ENCODE measurements at regions not wholly inside any gene's neighbourhood (a gene's known extent, or its start where the extent isn't known, plus 50 kb on each side); places are given as distances from the start of the nearest gene placed in this dataset.

- H4K91ac ChIP-seq (replicated peaks; ENCODE audit: insufficient read length, low read length): no peak overlapping the region
- no peak overlapping the region for H3K18ac ChIP-seq (ENCODE audit: extremely low read depth, low read length)
- no peak overlapping the region for H2BK120ac ChIP-seq (replicated peaks; ENCODE audit: low read depth, low read length)
- no peak overlapping the region for H2BK15ac ChIP-seq (ENCODE audit: low read length)
- H4K8ac ChIP-seq (ENCODE audit: extremely low read depth, insufficient read depth, low read length): no peak overlapping the region
- H2AK5ac ChIP-seq (ENCODE audit: low read depth, low read length): no peak overlapping the region
- H3K9ac ChIP-seq (replicated peaks in 1 of 4; ENCODE audit: extremely low read depth in 1 of 4, low read depth in 3 of 4, low read length in 3 of 4): no peak overlapping the region
- no peak overlapping the region for H3K27ac ChIP-seq (ENCODE audit: low read depth, low read length)
- H2BK12ac ChIP-seq (ENCODE audit: low read depth, low read length): no peak overlapping the region
- H3K4ac ChIP-seq (replicated peaks; ENCODE audit: insufficient read length, low read depth, low read length): no peak overlapping the region
- peak overlapping the region; percentile 73; the same call in 1 of the 2 replicates for H2AFZ ChIP-seq (ENCODE audit: low read length)
- H3K56ac ChIP-seq (replicated peaks; ENCODE audit: insufficient read length, low read depth, low read length): no peak overlapping the region
- 95% methylated on average over 3 of the region's 3 CpGs; no CpG with 5 or more reads in 1 of the 2 experiments for WGBS, 2 experiments (ENCODE audit: extremely low coverage in 1 of 2, insufficient coverage in 1 of 2, insufficient read length in 1 of 2, insufficient replicate concordance in 2 of 2, low coverage in 1 of 2, low lambda C conversion rate in 2 of 2, missing lambda C conversion rate in 1 of 2)
- no peaks in the 10 kb centered on the region for H3K79me1 ChIP-seq (ENCODE audit: low read depth, low read length)
- peaks cover 14 to 25% of the 10 kb centered on the region in 2 experiments for H3K9me3 ChIP-seq (ENCODE audit: insufficient read depth in 2 of 2, low read depth in 1 of 2, low read length in 1 of 2)
- H2BK20ac ChIP-seq (ENCODE audit: low read length): no peak overlapping the region
- H2BK5ac ChIP-seq (ENCODE audit: low read depth, low read length): no peak overlapping the region
- no peak overlapping the region for H3K14ac ChIP-seq (ENCODE audit: insufficient read length)
- no peak overlapping the region for H3K4me3 ChIP-seq (ENCODE audit: extremely low read depth in 1 of 4, insufficient read depth in 2 of 4, low read depth in 3 of 4, low read length in 4 of 4)
- CTCF ChIA-PET (ENCODE audit: partially characterized antibody): no interaction called here
- DNase-seq (ENCODE audit: low read depth in 1 of 2, low spot score in 2 of 2) (no peak), FAIRE-seq (no peak)
- no peaks in the 10 kb centered on the region for H3K23me2 ChIP-seq (ENCODE audit: low read depth, low read length)
- H3K4me1 ChIP-seq (replicated peaks in 1 of 4; ENCODE audit: control insufficient read depth in 3 of 4, insufficient read depth in 4 of 4, low read length in 3 of 4): no peaks in the 10 kb centered on the region
- no peak overlapping the region for H4K5ac ChIP-seq (ENCODE audit: insufficient read length, low read depth, low read length)
- H3K36me3 ChIP-seq (ENCODE audit: control insufficient read depth in 2 of 4, insufficient read depth in 4 of 4, low read length in 3 of 4): peaks cover 0 to 4% (median 0%) of the 10 kb centered on the region in 4 experiments; a peak in 1 of 8 replicates
- H3K79me2 ChIP-seq (ENCODE audit: control insufficient read depth in 1 of 2, insufficient read depth in 2 of 2, low read length in 2 of 2): no peaks in the 10 kb centered on the region
- H3K27me3 ChIP-seq (replicated peaks in 1 of 4; ENCODE audit: control insufficient read depth in 3 of 4, extremely low read depth in 1 of 4, insufficient read depth in 3 of 4, low read length in 3 of 4): no peaks in the 10 kb centered on the region
- no peaks in the 10 kb centered on the region for H4K20me1 ChIP-seq (replicated peaks in 1 of 2; ENCODE audit: control insufficient read depth in 1 of 2, insufficient read depth in 2 of 2, low read length in 2 of 2)
- no peak overlapping the region for H3K23ac ChIP-seq (ENCODE audit: insufficient read length)
- H3K4me2 ChIP-seq (ENCODE audit: insufficient read depth in 1 of 2, low read depth in 2 of 2, low read length in 2 of 2): no peak overlapping the region
- TF ChIP-seq BACH1 (IDR thresholded peaks at IDR 0.05; ENCODE audit: low read length) (no peak), MAFK (IDR thresholded peaks at IDR 0.05; ENCODE audit: low read depth, low read length) (peak; percentile 34; the same call in 1 of the 2 replicates)
- POLR2A ChIA-PET (ENCODE audit: partially characterized antibody): no interaction called here
Observed at GRCh38 chr11:81987829-81988472, 745.7 kb downstream of the FAM181B start.

All from H1 (cell line).